ENCODE measurements at regions not wholly inside any gene's neighbourhood (a gene's known extent, or its start where the extent isn't known, plus 50 kb on each side); places are given as distances from the start of the nearest gene placed in this dataset.

DNA sequence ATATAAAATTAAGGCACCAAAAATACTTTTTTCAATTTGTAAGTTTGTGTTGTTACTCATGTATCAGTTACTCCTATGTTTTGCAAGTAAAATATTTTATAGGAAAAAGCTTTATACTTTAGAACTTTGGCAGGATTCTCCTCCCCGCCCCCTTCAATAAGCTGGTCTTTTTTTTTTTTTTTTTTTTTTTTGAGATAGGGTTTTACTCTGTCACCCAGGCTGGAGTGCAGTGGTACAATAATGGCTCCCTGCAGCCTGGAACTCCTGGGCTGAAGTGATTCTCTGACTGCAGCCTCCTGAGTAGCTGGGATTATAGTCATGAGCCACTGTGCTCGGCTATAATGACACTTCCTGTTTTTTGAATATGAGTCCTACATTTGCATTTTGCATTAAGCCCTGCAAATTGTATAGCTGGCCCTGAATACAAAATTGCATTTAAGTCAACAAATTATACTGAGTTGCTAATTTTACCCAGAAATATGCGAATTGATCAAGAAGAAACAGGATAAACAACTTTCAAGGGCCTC lies 192.9 kb downstream of the PIK3R1 start:
- 53% methylated on average over 3 of the region's 3 CpGs for WGBS (ENCODE audit: low lambda C conversion rate)
- ATAC-seq (no peak), FAIRE-seq (no peak), DNase-seq (ENCODE audit: low spot score) (no peak)
- Histone ChIP-seq H3K27me3 (ENCODE audit: control insufficient read depth in 1 of 2, insufficient read depth in 2 of 2, low read length in 2 of 2) (no peaks in the 10 kb centered on the region), H3K4me2 (ENCODE audit: low read depth, low read length) (no peak overlapping the region), H3K79me2 (ENCODE audit: insufficient read depth, low read length) (no peaks in the 10 kb centered on the region), H3K36me3 (replicated peaks in 1 of 2; ENCODE audit: control insufficient read depth in 1 of 2, insufficient read depth in 2 of 2, low read length in 2 of 2) (no peaks in the 10 kb centered on the region), H4K20me1 (ENCODE audit: insufficient read depth, low read length) (no peaks in the 10 kb centered on the region), H3K4me3 (replicated peaks in 1 of 3; ENCODE audit: insufficient read depth in 1 of 3, low read depth in 2 of 3, low read length in 3 of 3) (no peak overlapping the region), H2AFZ (ENCODE audit: low read length) (no peak overlapping the region), H3K27ac (ENCODE audit: extremely low read length, insufficient read depth, low read length) (no peak overlapping the region), H3K9ac (ENCODE audit: insufficient read depth, low read depth, low read length) (no peak overlapping the region), H3K9me3 (ENCODE audit: low read length) (no peaks in the 10 kb centered on the region), H3K4me1 (ENCODE audit: insufficient read depth, low read length) (peaks cover 10% of the 10 kb centered on the region)
- TF ChIP-seq MYNN (CRISPR knock-in tag; IDR thresholded peaks at IDR 0.05; ENCODE audit: low read depth) (no peak), ZNF451 (CRISPR knock-in tag; IDR thresholded peaks at IDR 0.05) (no peak), SALL1 (CRISPR knock-in tag; IDR thresholded peaks at IDR 0.05) (no peak), ZBTB33 (CRISPR knock-in tag; IDR thresholded peaks at IDR 0.05) (no peak), ZFP82 (CRISPR knock-in tag; IDR thresholded peaks at IDR 0.05; ENCODE audit: borderline replicate concordance) (no peak), SIX1 (CRISPR knock-in tag; IDR thresholded peaks at IDR 0.05; ENCODE audit: borderline replicate concordance) (no peak), CHD4 (IDR thresholded peaks at IDR 0.05; ENCODE audit: borderline replicate concordance, low read length) (no peak), ATF2 (CRISPR knock-in tag; IDR thresholded peaks at IDR 0.05) (no peak), NFYB (CRISPR knock-in tag; IDR thresholded peaks at IDR 0.05) (no peak), KLF6 (CRISPR knock-in tag; IDR thresholded peaks at IDR 0.05) (no peak), NFATC3 (CRISPR knock-in tag; IDR thresholded peaks at IDR 0.05) (no peak)
- TF ChIP-seq, protein P1, sequence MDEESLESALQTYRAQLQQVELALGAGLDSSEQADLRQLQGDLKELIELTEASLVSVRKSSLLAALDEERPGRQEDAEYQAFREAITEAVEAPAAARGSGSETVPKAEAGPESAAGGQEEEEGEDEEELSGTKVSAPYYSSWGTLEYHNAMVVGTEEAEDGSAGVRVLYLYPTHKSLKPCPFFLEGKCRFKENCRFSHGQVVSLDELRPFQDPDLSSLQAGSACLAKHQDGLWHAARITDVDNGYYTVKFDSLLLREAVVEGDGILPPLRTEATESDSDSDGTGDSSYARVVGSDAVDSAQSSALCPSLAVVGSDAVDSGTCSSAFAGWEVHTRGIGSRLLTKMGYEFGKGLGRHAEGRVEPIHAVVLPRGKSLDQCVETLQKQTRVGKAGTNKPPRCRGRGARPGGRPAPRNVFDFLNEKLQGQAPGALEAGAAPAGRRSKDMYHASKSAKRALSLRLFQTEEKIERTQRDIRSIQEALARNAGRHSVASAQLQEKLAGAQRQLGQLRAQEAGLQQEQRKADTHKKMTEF (CRISPR knock-in tag; IDR thresholded peaks at IDR 0.05) = no peak
- TF ChIP-seq, protein P2, sequence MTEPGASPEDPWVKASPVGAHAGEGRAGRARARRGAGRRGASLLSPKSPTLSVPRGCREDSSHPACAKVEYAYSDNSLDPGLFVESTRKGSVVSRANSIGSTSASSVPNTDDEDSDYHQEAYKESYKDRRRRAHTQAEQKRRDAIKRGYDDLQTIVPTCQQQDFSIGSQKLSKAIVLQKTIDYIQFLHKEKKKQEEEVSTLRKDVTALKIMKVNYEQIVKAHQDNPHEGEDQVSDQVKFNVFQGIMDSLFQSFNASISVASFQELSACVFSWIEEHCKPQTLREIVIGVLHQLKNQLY (CRISPR knock-in tag; IDR thresholded peaks at IDR 0.05) = no peak
- in situ Hi-C loops (cut with HindIII; ENCODE audit: extremely low pct_ligation_motif_present, low pct_unique_long_range_greater_than_20kb) (no loop called here), intact Hi-C loops (cut with micrococcal nuclease; ENCODE audit: unreplicated experiment) (no loop called here)
- CTCF ChIA-PET (ENCODE audit: low intra/inter-chr PET ratio, low total read pairs) = no interaction called here
- POLR2A ChIA-PET = no interaction called here
- no TSS peak for BruUV-seq (replicated peaks)

Data from HepG2 (cell line).